A549 (cell line): ENCODE measurements at regions not wholly inside any gene's neighbourhood (a gene's known extent, or its start where the extent isn't known, plus 50 kb on each side); places are given as distances from the start of the nearest gene placed in this dataset.

Experiments
- ATAC-seq, 2 experiments: fragments of 200-7000 bp in 1 of 2; fragments of >200 bp in 1 of 2; cut with Nextera tagmentation in 1 of 2; cut with Tn5 transposase in 1 of 2; 3 replicates each; pipeline versions ENCODE4 v1.8.0 to v1.9.1; 2018 to 2020; ENCODE audit warnings: mild to moderate bottlenecking in 1 of 2, moderate library complexity in 1 of 2
- CTCF ChIA-PET: fragments of 300-600 bp; sonication (Branson Sonifier 250); formaldehyde crosslinking; extraction: SDS; loops from one replicate; lab custom pipeline; 2021; ENCODE audit warnings: antibody characterized with exemption, inconsistent platforms; lab: Yijun Ruan, JAX
- POLR2A ChIA-PET: fragments of 350-600 bp; formaldehyde crosslinking; extraction: SDS; loops from one replicate; lab custom pipeline; 2021; ENCODE audit warnings: antibody characterized with exemption, inconsistent platforms; lab: Yijun Ruan, JAX
- DNase-seq, 2 experiments: peaks; one replicate each; pipeline versions ENCODE4 v3.0.0 to v3.0.0-alpha.2; 2011 to 2016; ENCODE audit warnings: low read depth in 1 of 2, low spot score in 1 of 2
- FAIRE-seq: peaks from 2 replicates; lab custom pipeline; 2011; peaks lifted over from hg19 to GRCh38; lab: Jason Lieb, UNC
- H3K27ac ChIP-seq, 2 experiments: fragments of >200 bp; sonication (Bioruptor Twin); formaldehyde crosslinking; 3 replicates each; pipeline ENCODE4 v1.5.1; 2016 to 2017
- H3K4me1 ChIP-seq: fragments of >200 bp; sonication (Bioruptor Twin); formaldehyde crosslinking; 3 replicates; pipeline ENCODE4 v1.6.1; 2016
- H3K4me2 ChIP-seq: fragments of >200 bp; sonication (Bioruptor Twin); formaldehyde crosslinking; 3 replicates; pipeline ENCODE4 v1.6.1; 2016
- H3K4me3 ChIP-seq: fragments of >200 bp; sonication (Bioruptor Twin); formaldehyde crosslinking; 3 replicates; pipeline ENCODE4 v1.5.1; 2016
- H3K9me3 ChIP-seq: fragments of >200 bp; sonication (Bioruptor Twin); formaldehyde crosslinking; 3 replicates; pipeline ENCODE4 v1.6.1; 2016
- BCL3 ChIP-seq: fragments of >200 bp; sonication (Bioruptor Twin); formaldehyde crosslinking; IDR thresholded peaks from 3 replicates; pipeline ENCODE4 v1.6.1; 2016
- CBX8 ChIP-seq: fragments of 200-600 bp; sonication (generic); IDR thresholded peaks from 2 replicates; pipeline ENCODE4 v1.6.1; 2016
- CEBPB ChIP-seq, 2 experiments: fragments of >200 bp in 1 of 2; sonication (Bioruptor Twin) in 1 of 2; formaldehyde crosslinking in 1 of 2; IDR thresholded peaks; 2 replicates each; pipeline ENCODE4 v1.6.1; 2012 to 2016
- CHD2 ChIP-seq: fragments of 150-350 bp; IDR thresholded peaks from 2 replicates; pipeline ENCODE4 v1.6.1; 2014; ENCODE audit warnings: low read length; ENCODE audit not compliant: partially characterized antibody
- E2F6 ChIP-seq: IDR thresholded peaks from 2 replicates; pipeline ENCODE4 v1.6.1; 2012; ENCODE audit warnings: low read depth, borderline replicate concordance
- EHF ChIP-seq: fragments of 250-450 bp; sonication (Bioruptor Pico); IDR thresholded peaks from 2 replicates; pipeline ENCODE4 v1.5.0; 2020; ENCODE audit warnings: mild to moderate bottlenecking
- EHMT2 ChIP-seq: fragments of 200-600 bp; sonication (generic); IDR thresholded peaks from 2 replicates; pipeline ENCODE4 v1.6.1; 2016; ENCODE audit warnings: antibody characterized with exemption, low read depth, mild to moderate bottlenecking, moderate library complexity
- FOSL2 ChIP-seq, 2 experiments: fragments of 450-650 bp in 1 of 2; fragments of >200 bp in 1 of 2; sonication (Bioruptor Twin) in 1 of 2; formaldehyde crosslinking; IDR thresholded peaks; 2 replicates each; pipeline versions ENCODE4 v1.5.0 to v1.6.1; 2016 to 2020; ENCODE audit warnings: mild to moderate bottlenecking in 1 of 2, moderate library complexity in 1 of 2
- GATA3 ChIP-seq: IDR thresholded peaks from 2 replicates; pipeline ENCODE4 v1.6.1; 2012; ENCODE audit warnings: borderline replicate concordance
- HDAC2 ChIP-seq: fragments of 200-600 bp; sonication (generic); IDR thresholded peaks from 2 replicates; pipeline ENCODE4 v1.6.1; 2016
- HES2 ChIP-seq: fragments of >200 bp; sonication (Bioruptor Twin); formaldehyde crosslinking; IDR thresholded peaks from 2 replicates; pipeline ENCODE4 v1.6.1; 2016
- HMGXB4 ChIP-seq: fragments of 250-450 bp; sonication (Bioruptor Pico); IDR thresholded peaks from 2 replicates; pipeline ENCODE4 v1.5.0; 2021; ENCODE audit warnings: mild to moderate bottlenecking, moderate library complexity, borderline replicate concordance
- KDM1A ChIP-seq: fragments of 200-600 bp; sonication (generic); IDR thresholded peaks from 2 replicates; pipeline ENCODE4 v1.6.1; 2016; ENCODE audit warnings: low read depth, mild to moderate bottlenecking
- MAX ChIP-seq: IDR thresholded peaks from 2 replicates; pipeline ENCODE4 v1.6.1; 2012
- MAZ ChIP-seq: fragments of 150-350 bp; IDR thresholded peaks from 2 replicates; pipeline ENCODE4 v1.6.1; 2014; ENCODE audit warnings: antibody characterized with exemption, low read depth, low read length, borderline replicate concordance
- NR3C1 ChIP-seq: fragments of >200 bp; sonication (Bioruptor Twin); formaldehyde crosslinking; IDR thresholded peaks from 3 replicates; pipeline ENCODE4 v1.6.1; 2017
- PBX3 ChIP-seq: IDR thresholded peaks from 2 replicates; pipeline ENCODE4 v1.6.1; 2012
- POLR2A ChIP-seq: IDR thresholded peaks from 2 replicates; pipeline ENCODE4 v1.6.1; 2012; ENCODE audit warnings: mild to moderate bottlenecking, low read length
- POLR2AphosphoS2 ChIP-seq: conservative IDR thresholded peaks from 2 replicates; pipeline ENCODE4 v1.6.1; 2012; ENCODE audit warnings: low read length, improper control_type of control experiment, inconsistent platforms
- REST ChIP-seq: fragments of 200-600 bp; sonication (generic); IDR thresholded peaks from 2 replicates; pipeline ENCODE4 v1.6.1; 2016; ENCODE audit warnings: antibody characterized with exemption, mild to moderate bottlenecking, moderate library complexity
- RFX5 ChIP-seq: fragments of 450-650 bp; IDR thresholded peaks from 2 replicates; pipeline ENCODE4 v1.7.1; 2014; ENCODE audit warnings: antibody characterized with exemption, mild to moderate bottlenecking, moderate library complexity
- RNF2 ChIP-seq: fragments of 200-600 bp; sonication (generic); IDR thresholded peaks from 2 replicates; pipeline ENCODE4 v1.6.1; 2016; ENCODE audit warnings: low read depth, mild to moderate bottlenecking, antibody characterized with exemption, moderate library complexity, borderline replicate concordance
- ZSCAN20 ChIP-seq: fragments of 250-450 bp; sonication (Bioruptor Pico); IDR thresholded peaks from 2 replicates; pipeline ENCODE4 v1.8.0; 2022; ENCODE audit warnings: mild to moderate bottlenecking, moderate library complexity
- WGBS: methylation state at CpG from one replicate; pipeline ENCODE4 v1.1.6; 2017; ENCODE audit errors: missing lambda C conversion rate; 5-methylcytosine and 5-hydroxymethylcytosine counted together

- no peak for TF ChIP-seq REST
- TF ChIP-seq EHF: no peak
- TF ChIP-seq CHD2: no peak
- no peak for TF ChIP-seq CEBPB (IDR thresholded peaks at IDR 0.05)
These were observed 822.9 kb upstream of the PRR20A start (continued) for GRCh38 chr13:56317841-56318240.

GRCh38 chr13:56332671-56333070, 808.0 kb upstream of the PRR20A start:
- H3K4me3 ChIP-seq: no peak overlapping the region
- POLR2A ChIA-PET: no interaction called here
- no peaks in the 10 kb centered on the region for H3K9me3 ChIP-seq
- no peak overlapping the region for H3K4me2 ChIP-seq
- TF ChIP-seq MAX (no peak), KDM1A (no peak), HES2 (no peak), RNF2 (no peak), E2F6 (no peak), ZSCAN20 (CRISPR knock-in tag) (no peak), HDAC2 (no peak), GATA3 (no peak), BCL3 (no peak), POLR2A (no peak), PBX3 (no peak)
- TF ChIP-seq, all 56 proteins: peak for 0
- no peak for FAIRE-seq
- Histone ChIP-seq H3K27ac (no peak overlapping the region), H3K4me1 (no peaks in the 10 kb centered on the region)
- ATAC-seq: no peak
- CTCF ChIA-PET: no interaction called here
- DNase-seq: no peak

- FAIRE-seq (no peak), DNase-seq (no peak), ATAC-seq (no peak)
- Histone ChIP-seq H3K4me1 (no peaks in the 10 kb centered on the region), H3K4me2 (no peak overlapping the region), H3K4me3 (no peak overlapping the region), H3K27ac (no peak overlapping the region)
- CTCF ChIA-PET: no interaction called here
- WGBS: 42% methylated on average over 1 of the region's 1 CpG
- TF ChIP-seq REST: no peak
- no peak for TF ChIP-seq RNF2
- no peak for TF ChIP-seq HMGXB4
- TF ChIP-seq GATA3: no peak
- TF ChIP-seq EHMT2: no peak
- no peak for TF ChIP-seq POLR2AphosphoS2
- no peak for TF ChIP-seq CHD2
- no peak for TF ChIP-seq RFX5
- TF ChIP-seq CBX8: no peak
- no peak for TF ChIP-seq MAX
- no peak for TF ChIP-seq NR3C1
- TF ChIP-seq FOSL2 (IDR thresholded peaks at IDR 0.05): no peak
- no peak for TF ChIP-seq FOSL2 (CRISPR knock-in tag; IDR thresholded peaks at IDR 0.05)
- no peak for TF ChIP-seq MAZ
- TF ChIP-seq, all 56 proteins: peak for 0
- no peaks in the 10 kb centered on the region for H3K9me3 ChIP-seq
- POLR2A ChIA-PET: no interaction called here
These were observed 804.9 kb upstream of the PRR20A start for GRCh38 chr13:56335775-56336174.
